ENCODE measurements at regions not wholly inside any gene's neighbourhood (a gene's known extent, or its start where the extent isn't known, plus 50 kb on each side); places are given as distances from the start of the nearest gene placed in this dataset.

DNA sequence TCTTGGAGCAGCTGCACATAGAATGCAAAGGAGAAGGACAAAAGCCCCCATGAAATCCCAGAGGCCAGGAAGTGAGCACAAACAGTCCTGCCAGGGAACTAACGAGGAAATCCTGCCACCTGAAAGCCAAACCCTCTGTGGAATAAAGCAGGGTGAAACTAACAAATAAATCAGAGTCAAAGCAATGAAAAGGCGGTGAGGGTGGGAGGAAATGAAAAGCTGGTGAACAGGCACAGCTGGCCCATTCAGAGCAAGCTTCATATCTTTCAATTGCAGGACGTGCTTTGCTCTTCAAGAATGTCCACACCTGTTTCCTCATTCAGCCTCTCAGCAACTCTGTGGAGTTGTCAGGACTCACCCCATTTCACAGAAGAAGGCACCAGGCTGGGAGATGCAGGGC lies 108.1 kb downstream of the ABCC12 start:
- peaks cover 23 to 74% of the 10 kb centered on the region in 2 experiments for H3K27me3 ChIP-seq (ENCODE audit: control insufficient read depth in 1 of 2, insufficient read depth in 1 of 2, low read length in 2 of 2)
- no peaks in the 10 kb centered on the region for H3K4me1 ChIP-seq (ENCODE audit: control insufficient read depth, insufficient read depth, low read depth, low read length)
- H3K4me2 ChIP-seq (ENCODE audit: low read length, poor library complexity, severe bottlenecking) = no peak overlapping the region
- no peak overlapping the region for H2BK15ac ChIP-seq (ENCODE audit: low read depth, poor library complexity, severe bottlenecking)
- no peak overlapping the region for H3K9ac ChIP-seq (ENCODE audit: low read length)
- no peak overlapping the region for H3K14ac ChIP-seq (ENCODE audit: low read length in 2 of 2)
- H3K27ac ChIP-seq (ENCODE audit: low read length, poor library complexity, severe bottlenecking) = no peak overlapping the region
- no peak overlapping the region for H2BK120ac ChIP-seq (ENCODE audit: low read depth, low read length)
- no peak overlapping the region for H4K8ac ChIP-seq (ENCODE audit: low read length)
- no peak for DNase-seq
- H2BK12ac ChIP-seq (ENCODE audit: low read length in 2 of 2) = no peak overlapping the region
- H3K23ac ChIP-seq (ENCODE audit: low read length in 2 of 2) = no peak overlapping the region
- H3K4ac ChIP-seq (ENCODE audit: low read depth in 1 of 2, low read length in 2 of 2) = no peak overlapping the region
- H2AFZ ChIP-seq (ENCODE audit: low read depth, low read length) = no peak overlapping the region
- H3K18ac ChIP-seq (ENCODE audit: low read depth in 1 of 2, low read length in 2 of 2) = no peak overlapping the region
- no peak overlapping the region for H2BK5ac ChIP-seq (ENCODE audit: low read depth, low read length, poor library complexity, severe bottlenecking)
- 67% methylated on average over 3 of the region's 3 CpGs for WGBS
- H3K4me3 ChIP-seq (ENCODE audit: insufficient read depth in 1 of 2, low read depth in 1 of 2, low read length in 2 of 2) = no peak overlapping the region
- no peak overlapping the region for H4K91ac ChIP-seq (ENCODE audit: low read length)
- H3K9me3 ChIP-seq (ENCODE audit: control insufficient read depth, low read length) = no peaks in the 10 kb centered on the region
- H3K36me3 ChIP-seq (ENCODE audit: control insufficient read depth in 1 of 2, insufficient read depth in 2 of 2, low read depth in 1 of 2, low read length in 2 of 2) = no peaks in the 10 kb centered on the region
- H2AK5ac ChIP-seq (ENCODE audit: low read length, severe bottlenecking) = no peak overlapping the region
- no peaks in the 10 kb centered on the region for H3K79me1 ChIP-seq (replicated peaks; ENCODE audit: low read length, poor library complexity, severe bottlenecking)

DNA sequence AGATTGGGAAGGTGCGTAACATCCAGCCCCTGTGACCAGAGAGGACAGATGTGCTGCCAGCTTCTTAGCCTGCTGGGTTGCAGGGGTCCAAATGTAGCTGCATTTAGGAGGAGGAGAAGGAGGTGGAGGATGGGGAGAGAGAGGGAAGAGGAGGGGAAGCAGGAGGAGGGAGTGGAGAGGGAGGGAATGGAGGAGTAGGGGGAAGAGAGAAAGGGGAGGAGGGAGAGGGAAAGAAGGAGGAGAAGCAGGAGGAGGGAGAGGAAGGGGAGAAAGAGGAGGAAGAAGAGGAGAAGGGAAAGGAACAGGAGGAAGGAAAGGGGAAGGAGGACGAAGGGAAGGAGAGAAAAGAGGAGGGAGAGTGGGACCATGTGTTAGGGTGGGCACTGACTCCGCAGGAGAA lies 108.6 kb downstream of the ABCC12 start:
- Histone ChIP-seq H2BK15ac (ENCODE audit: low read depth, poor library complexity, severe bottlenecking) (no peak overlapping the region), H3K18ac (ENCODE audit: low read depth in 1 of 2, low read length in 2 of 2) (no peak overlapping the region), H2BK12ac (ENCODE audit: low read length in 2 of 2) (no peak overlapping the region), H4K8ac (ENCODE audit: low read length) (no peak overlapping the region), H3K4me1 (ENCODE audit: control insufficient read depth, insufficient read depth, low read depth, low read length) (no peaks in the 10 kb centered on the region), H3K14ac (ENCODE audit: low read length in 2 of 2) (no peak overlapping the region), H3K9me3 (ENCODE audit: control insufficient read depth, low read length) (no peaks in the 10 kb centered on the region), H3K9ac (ENCODE audit: low read length) (no peak overlapping the region), H3K4me3 (ENCODE audit: insufficient read depth in 1 of 2, low read depth in 1 of 2, low read length in 2 of 2) (no peak overlapping the region), H2AK5ac (ENCODE audit: low read length, severe bottlenecking) (no peak overlapping the region), H3K23ac (ENCODE audit: low read length in 2 of 2) (no peak overlapping the region), H2AFZ (ENCODE audit: low read depth, low read length) (no peak overlapping the region), H3K27me3 (ENCODE audit: control insufficient read depth in 1 of 2, insufficient read depth in 1 of 2, low read length in 2 of 2) (peaks cover 23 to 69% of the 10 kb centered on the region in 2 experiments), H2BK120ac (ENCODE audit: low read depth, low read length) (no peak overlapping the region), H3K27ac (ENCODE audit: low read length, poor library complexity, severe bottlenecking) (no peak overlapping the region), H3K79me1 (replicated peaks; ENCODE audit: low read length, poor library complexity, severe bottlenecking) (no peaks in the 10 kb centered on the region), H3K4ac (ENCODE audit: low read depth in 1 of 2, low read length in 2 of 2) (no peak overlapping the region), H2BK5ac (ENCODE audit: low read depth, low read length, poor library complexity, severe bottlenecking) (no peak overlapping the region), H4K91ac (ENCODE audit: low read length) (no peak overlapping the region), H3K36me3 (ENCODE audit: control insufficient read depth in 1 of 2, insufficient read depth in 2 of 2, low read depth in 1 of 2, low read length in 2 of 2) (no peaks in the 10 kb centered on the region), H3K4me2 (ENCODE audit: low read length, poor library complexity, severe bottlenecking) (no peak overlapping the region)
- 93% methylated on average over 3 of the region's 3 CpGs for WGBS
- no peak for DNase-seq

DNA sequence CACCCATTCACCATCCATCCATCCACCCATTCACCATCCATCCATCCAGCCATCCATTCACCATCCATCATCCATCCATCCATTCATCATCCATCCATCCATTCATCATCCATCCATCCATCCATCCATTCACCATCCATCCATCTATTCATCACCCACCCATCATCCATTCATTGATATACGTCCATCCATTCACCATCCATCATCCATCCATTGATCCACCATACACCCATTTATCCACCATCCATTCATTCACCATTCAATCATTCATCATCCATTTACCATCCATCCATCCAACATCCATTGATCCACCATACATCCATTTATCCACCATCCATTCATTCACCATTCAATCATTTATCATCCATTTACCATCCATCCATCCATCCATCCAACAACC lies 111.7 kb downstream of the ABCC12 start:
- Histone ChIP-seq H3K79me1 (replicated peaks; ENCODE audit: low read length, poor library complexity, severe bottlenecking) (no peaks in the 10 kb centered on the region), H3K23ac (ENCODE audit: low read length in 2 of 2) (no peak overlapping the region), H3K36me3 (ENCODE audit: control insufficient read depth in 1 of 2, insufficient read depth in 2 of 2, low read depth in 1 of 2, low read length in 2 of 2) (no peaks in the 10 kb centered on the region), H4K91ac (ENCODE audit: low read length) (no peak overlapping the region), H3K9me3 (ENCODE audit: control insufficient read depth, low read length) (no peaks in the 10 kb centered on the region), H2BK120ac (ENCODE audit: low read depth, low read length) (no peak overlapping the region), H2BK15ac (ENCODE audit: low read depth, poor library complexity, severe bottlenecking) (no peak overlapping the region), H3K9ac (ENCODE audit: low read length) (no peak overlapping the region), H3K4ac (ENCODE audit: low read depth in 1 of 2, low read length in 2 of 2) (no peak overlapping the region), H3K27me3 (ENCODE audit: control insufficient read depth in 1 of 2, insufficient read depth in 1 of 2, low read length in 2 of 2) (peaks cover 16 to 38% of the 10 kb centered on the region in 2 experiments), H2BK12ac (ENCODE audit: low read length in 2 of 2) (no peak overlapping the region), H2AFZ (ENCODE audit: low read depth, low read length) (no peak overlapping the region), H3K14ac (ENCODE audit: low read length in 2 of 2) (no peak overlapping the region), H3K18ac (ENCODE audit: low read depth in 1 of 2, low read length in 2 of 2) (no peak overlapping the region), H3K4me2 (ENCODE audit: low read length, poor library complexity, severe bottlenecking) (no peak overlapping the region), H2BK5ac (ENCODE audit: low read depth, low read length, poor library complexity, severe bottlenecking) (no peak overlapping the region), H2AK5ac (ENCODE audit: low read length, severe bottlenecking) (no peak overlapping the region), H3K4me3 (ENCODE audit: insufficient read depth in 1 of 2, low read depth in 1 of 2, low read length in 2 of 2) (no peak overlapping the region), H4K8ac (ENCODE audit: low read length) (no peak overlapping the region), H3K27ac (ENCODE audit: low read length, poor library complexity, severe bottlenecking) (no peak overlapping the region), H3K4me1 (ENCODE audit: control insufficient read depth, insufficient read depth, low read depth, low read length) (no peaks in the 10 kb centered on the region)
- DNase-seq = no peak
- 77% methylated on average over 1 of the region's 1 CpG for WGBS

DNA sequence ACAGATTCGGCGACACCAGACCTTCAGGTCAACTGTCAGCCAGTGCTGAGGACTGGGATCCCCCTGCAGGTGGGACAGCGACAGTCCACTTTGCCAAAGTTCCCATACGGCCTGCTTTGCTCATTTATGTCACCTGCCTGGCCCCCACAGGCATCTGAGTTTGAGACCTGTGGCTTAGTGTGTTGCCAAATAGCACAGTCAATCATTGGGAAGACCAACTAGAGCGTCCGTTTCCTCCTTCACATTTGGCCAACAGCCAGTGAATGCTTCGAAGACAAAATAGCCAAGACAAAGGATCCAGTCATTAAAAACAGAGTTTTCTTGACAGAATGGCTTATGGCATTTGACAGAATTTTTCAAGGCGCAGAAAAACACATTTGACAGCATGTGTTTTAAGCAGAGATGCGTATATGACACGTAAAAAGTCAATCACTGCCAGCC lies 113.8 kb downstream of the ABCC12 start:
- no peak overlapping the region for H3K4me3 ChIP-seq (ENCODE audit: insufficient read depth in 1 of 2, low read depth in 1 of 2, low read length in 2 of 2)
- no peak overlapping the region for H3K27ac ChIP-seq (ENCODE audit: low read length, poor library complexity, severe bottlenecking)
- no peak overlapping the region for H3K18ac ChIP-seq (ENCODE audit: low read depth in 1 of 2, low read length in 2 of 2)
- H3K23ac ChIP-seq (ENCODE audit: low read length in 2 of 2) = no peak overlapping the region
- no peaks in the 10 kb centered on the region for H3K79me1 ChIP-seq (replicated peaks; ENCODE audit: low read length, poor library complexity, severe bottlenecking)
- no peak overlapping the region for H3K4ac ChIP-seq (ENCODE audit: low read depth in 1 of 2, low read length in 2 of 2)
- no peak overlapping the region for H3K4me2 ChIP-seq (ENCODE audit: low read length, poor library complexity, severe bottlenecking)
- H4K8ac ChIP-seq (ENCODE audit: low read length) = no peak overlapping the region
- H2BK5ac ChIP-seq (ENCODE audit: low read depth, low read length, poor library complexity, severe bottlenecking) = no peak overlapping the region
- H3K36me3 ChIP-seq (ENCODE audit: control insufficient read depth in 1 of 2, insufficient read depth in 2 of 2, low read depth in 1 of 2, low read length in 2 of 2) = no peaks in the 10 kb centered on the region
- no peaks in the 10 kb centered on the region for H3K4me1 ChIP-seq (ENCODE audit: control insufficient read depth, insufficient read depth, low read depth, low read length)
- H2BK15ac ChIP-seq (ENCODE audit: low read depth, poor library complexity, severe bottlenecking) = no peak overlapping the region
- H2BK120ac ChIP-seq (ENCODE audit: low read depth, low read length) = no peak overlapping the region
- no peaks in the 10 kb centered on the region for H3K9me3 ChIP-seq (ENCODE audit: control insufficient read depth, low read length)
- H4K91ac ChIP-seq (ENCODE audit: low read length) = no peak overlapping the region
- H2AK5ac ChIP-seq (ENCODE audit: low read length, severe bottlenecking) = no peak overlapping the region
- H3K9ac ChIP-seq (ENCODE audit: low read length) = no peak overlapping the region
- H3K14ac ChIP-seq (ENCODE audit: low read length in 2 of 2) = no peak overlapping the region
- no peak for DNase-seq
- WGBS = 66% methylated on average over 10 of the region's 10 CpGs
- no peak overlapping the region for H2BK12ac ChIP-seq (ENCODE audit: low read length in 2 of 2)
- peaks cover 0 to 17% of the 10 kb centered on the region in 2 experiments for H3K27me3 ChIP-seq (ENCODE audit: control insufficient read depth in 1 of 2, insufficient read depth in 1 of 2, low read length in 2 of 2)
- no peak overlapping the region for H2AFZ ChIP-seq (ENCODE audit: low read depth, low read length)

All from mesenchymal stem cell (in vitro differentiated cells and primary cell).